Nephron progenitor cell (in vitro differentiated cells): ENCODE measurements at regions not wholly inside any gene's neighbourhood (a gene's known extent, or its start where the extent isn't known, plus 50 kb on each side); places are given as distances from the start of the nearest gene placed in this dataset.

ENCODE experiments used
- DNase-seq: peaks from one replicate; pipeline ENCODE4 v3.0.0; 2021
- H3K27ac Mint-ChIP-seq: 2 replicates; pipeline ENCODE4 v1.8.0; 2021; ENCODE audit warnings: mild to moderate bottlenecking, moderate library complexity, mixed read lengths
- H3K27me3 Mint-ChIP-seq: 2 replicates; pipeline ENCODE4 v1.8.0; 2021; ENCODE audit warnings: mild to moderate bottlenecking, low read depth, mixed read lengths; ENCODE audit not compliant: poor library complexity
- H3K36me3 Mint-ChIP-seq: 2 replicates; pipeline ENCODE4 v1.8.0; 2021; ENCODE audit warnings: low read depth, mixed read lengths
- H3K4me1 Mint-ChIP-seq: 2 replicates; pipeline ENCODE4 v1.8.0; 2021; ENCODE audit warnings: mixed read lengths
- H3K4me3 Mint-ChIP-seq: 2 replicates; pipeline ENCODE4 v1.8.0; 2021; ENCODE audit warnings: mild to moderate bottlenecking, moderate library complexity, mixed read lengths
- H3K9me3 Mint-ChIP-seq: 2 replicates; pipeline ENCODE4 v1.8.0; 2021; ENCODE audit warnings: mild to moderate bottlenecking, moderate library complexity, mixed read lengths
- CTCF ChIP-seq: fragments of 200-600 bp; sonication (generic); IDR thresholded peaks from 2 replicates; pipeline ENCODE4 v1.5.0; 2021; ENCODE audit warnings: antibody characterized with exemption

GRCh38 chr9:18138656-18139055, 335.3 kb upstream of the ADAMTSL1 start:
- DNase-seq, result no peak
- no peaks in the 10 kb centered on the region for H3K9me3 Mint-ChIP-seq
- no peaks in the 10 kb centered on the region for H3K36me3 Mint-ChIP-seq
- TF ChIP-seq CTCF, result no peak
- H3K27ac Mint-ChIP-seq, result no peak overlapping the region
- H3K4me3 Mint-ChIP-seq, result no peak overlapping the region
- peaks cover 8% of the 10 kb centered on the region for H3K4me1 Mint-ChIP-seq
- peaks cover 4% of the 10 kb centered on the region for H3K27me3 Mint-ChIP-seq

- Mint-ChIP-seq H3K4me1 (peaks cover 2% of the 10 kb centered on the region), H3K27ac (no peak overlapping the region), H3K36me3 (no peaks in the 10 kb centered on the region), H3K27me3 (peaks cover 4% of the 10 kb centered on the region), H3K9me3 (no peaks in the 10 kb centered on the region), H3K4me3 (no peak overlapping the region)
- no peak for TF ChIP-seq CTCF
- DNase-seq, result no peak
Measured at GRCh38 chr9:18141681-18142080, 332.3 kb upstream of the ADAMTSL1 start.

- peaks cover 4% of the 10 kb centered on the region for H3K27me3 Mint-ChIP-seq
- no peaks in the 10 kb centered on the region for H3K36me3 Mint-ChIP-seq
Measured at GRCh38 chr9:18143073-18143745, 330.7 kb upstream of the ADAMTSL1 start.

GRCh38 chr9:18146329-18146728, 327.6 kb upstream of the ADAMTSL1 start:
- peaks cover 3% of the 10 kb centered on the region for H3K27me3 Mint-ChIP-seq
- no peaks in the 10 kb centered on the region for H3K4me1 Mint-ChIP-seq
- H3K4me3 Mint-ChIP-seq, result no peak overlapping the region
- no peaks in the 10 kb centered on the region for H3K9me3 Mint-ChIP-seq
- no peak overlapping the region for H3K27ac Mint-ChIP-seq
- TF ChIP-seq CTCF, result no peak
- H3K36me3 Mint-ChIP-seq, result no peaks in the 10 kb centered on the region
- no peak for DNase-seq

More at GRCh38 chr9:18143073-18143745, 330.7 kb upstream of the ADAMTSL1 start:
- no peak overlapping the region for H3K4me3 Mint-ChIP-seq
- peak; percentile 8 for TF ChIP-seq CTCF
- no peaks in the 10 kb centered on the region for H3K9me3 Mint-ChIP-seq
- H3K4me1 Mint-ChIP-seq, result no peaks in the 10 kb centered on the region
- no peak for DNase-seq
- H3K27ac Mint-ChIP-seq, result no peak overlapping the region

- peaks cover 3% of the 10 kb centered on the region for H3K27me3 Mint-ChIP-seq
- no peak for DNase-seq
- TF ChIP-seq CTCF, result no peak
- H3K36me3 Mint-ChIP-seq, result no peaks in the 10 kb centered on the region
- no peaks in the 10 kb centered on the region for H3K4me1 Mint-ChIP-seq
- H3K27ac Mint-ChIP-seq, result no peak overlapping the region
- no peaks in the 10 kb centered on the region for H3K9me3 Mint-ChIP-seq
- H3K4me3 Mint-ChIP-seq, result no peak overlapping the region
Measured at GRCh38 chr9:18149471-18150011, 324.4 kb upstream of the ADAMTSL1 start.

GRCh38 chr9:18154661-18155060, 319.3 kb upstream of the ADAMTSL1 start:
- DNase-seq, result no peak
- Mint-ChIP-seq H3K27me3 (peaks cover 4% of the 10 kb centered on the region), H3K9me3 (no peaks in the 10 kb centered on the region), H3K36me3 (no peaks in the 10 kb centered on the region), H3K27ac (no peak overlapping the region), H3K4me1 (peaks cover 13% of the 10 kb centered on the region), H3K4me3 (no peak overlapping the region)
- no peak for TF ChIP-seq CTCF
